ENCODE measurements at regions not wholly inside any gene's neighbourhood (a gene's known extent, or its start where the extent isn't known, plus 50 kb on each side); places are given as distances from the start of the nearest gene placed in this dataset.
"Not testable (repeated sequence)": the region's sequence is repeated elsewhere in the genome, so short reads cannot be mapped to it uniquely, and the experiment has no call there.

DNA sequence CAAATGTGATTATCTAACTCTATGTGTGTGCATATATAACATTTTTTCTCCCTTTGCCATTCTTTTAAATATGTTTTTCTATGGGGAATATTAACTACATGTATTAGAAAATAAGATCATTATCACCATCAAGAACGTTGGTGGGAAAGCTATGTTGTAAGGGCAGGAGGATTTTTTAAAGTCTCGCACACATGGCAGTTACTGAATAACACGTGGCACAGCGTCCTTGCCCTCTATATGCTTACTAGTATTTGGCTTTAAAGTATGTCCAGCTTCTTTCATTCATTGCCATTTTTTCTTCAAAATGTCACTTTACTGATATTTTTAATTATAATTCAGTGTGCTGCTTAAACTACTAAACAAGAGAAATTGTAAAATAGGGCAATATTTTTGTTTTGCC is 944.3 kb downstream of the SOCS6 start:
- TF ChIP-seq CTCF (IDR thresholded peaks at IDR 0.05; ENCODE audit: extremely low read depth, missing control alignments) = no peak

DNA sequence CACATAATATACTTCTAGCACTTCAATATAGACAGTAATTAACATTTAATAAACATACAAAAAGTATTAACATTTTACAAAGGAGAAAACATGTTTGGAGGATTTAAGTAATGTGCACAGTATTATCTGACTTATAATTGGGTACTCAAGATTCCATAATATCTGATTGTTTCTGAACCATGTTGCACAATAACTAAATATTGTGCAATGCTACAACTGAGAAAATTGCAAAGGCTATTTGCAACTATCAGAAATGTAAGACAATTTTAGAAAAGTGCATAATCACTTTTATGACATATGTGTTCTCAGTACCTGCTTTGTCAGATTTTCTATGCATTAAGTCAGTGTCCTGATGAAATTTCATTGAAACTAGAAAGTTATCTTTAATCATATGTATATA is 934.6 kb downstream of the SOCS6 start:
- no peak for TF ChIP-seq CTCF (IDR thresholded peaks at IDR 0.05; ENCODE audit: extremely low read depth, missing control alignments)
- DNase-seq (ENCODE audit: low spot score) = no peak

More for the DNA sequence above, 944.3 kb downstream of the SOCS6 start:
- DNase-seq (ENCODE audit: low spot score) = no peak

DNA sequence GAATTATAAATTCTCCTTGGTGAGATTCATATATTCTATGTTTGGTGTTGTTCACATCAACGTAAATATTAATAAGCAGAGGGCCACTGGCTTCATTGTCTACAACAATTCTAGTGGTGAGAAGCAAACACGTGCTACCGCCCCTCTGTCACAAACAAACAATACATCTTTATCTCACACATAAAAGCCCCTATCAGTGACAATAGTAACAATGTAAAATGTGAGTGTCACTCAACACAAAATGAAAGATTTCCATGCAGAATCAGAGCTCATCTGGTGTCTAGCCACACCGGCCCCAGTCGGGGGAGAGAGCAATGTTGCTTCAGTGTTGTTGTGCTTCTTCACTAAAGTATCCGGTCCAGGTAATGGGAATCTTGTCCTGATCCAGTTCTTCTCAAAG is 932.6 kb downstream of the SOCS6 start:
- no peak for DNase-seq (ENCODE audit: low spot score)
- TF ChIP-seq CTCF (IDR thresholded peaks at IDR 0.05; ENCODE audit: extremely low read depth, missing control alignments) = no peak

DNA sequence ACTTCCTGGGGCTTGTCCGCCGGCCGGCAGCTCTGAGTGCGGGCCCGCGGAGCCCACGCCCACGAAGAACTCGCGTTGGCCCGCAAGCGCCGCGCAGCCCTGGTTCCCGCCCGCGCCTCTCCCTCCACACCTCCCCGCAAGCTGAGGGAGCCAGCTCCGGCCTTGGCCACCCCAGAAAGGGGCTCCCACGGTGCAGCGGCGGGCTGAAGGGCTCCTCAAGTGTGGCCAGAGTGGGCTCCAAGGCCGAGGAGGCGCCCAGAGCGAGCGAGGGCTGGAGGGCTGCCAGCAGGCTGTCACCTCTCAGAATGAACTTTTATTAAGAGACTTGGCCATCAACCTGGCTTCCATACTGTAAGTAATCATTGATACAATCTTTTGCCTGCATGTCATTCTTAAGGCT is 923.9 kb downstream of the SOCS6 start:
- DNase-seq (ENCODE audit: low spot score) = not testable (repeated sequence)

- no peak for DNase-seq (ENCODE audit: low spot score)
- no peak for TF ChIP-seq CTCF (IDR thresholded peaks at IDR 0.05; ENCODE audit: extremely low read depth, missing control alignments)
Measured at GRCh38 chr18:71212222-71212621, 923.4 kb downstream of the SOCS6 start.

GRCh38 chr18:71209944-71210343 is 921.1 kb downstream of the SOCS6 start:
- DNase-seq (ENCODE audit: low spot score) = no peak
- TF ChIP-seq CTCF (IDR thresholded peaks at IDR 0.05; ENCODE audit: extremely low read depth, missing control alignments) = no peak

GRCh38 chr18:71194438-71194837 is 905.6 kb downstream of the SOCS6 start:
- no peak for DNase-seq (ENCODE audit: low spot score)
- no peak for TF ChIP-seq CTCF (IDR thresholded peaks at IDR 0.05; ENCODE audit: extremely low read depth, missing control alignments)

DNA sequence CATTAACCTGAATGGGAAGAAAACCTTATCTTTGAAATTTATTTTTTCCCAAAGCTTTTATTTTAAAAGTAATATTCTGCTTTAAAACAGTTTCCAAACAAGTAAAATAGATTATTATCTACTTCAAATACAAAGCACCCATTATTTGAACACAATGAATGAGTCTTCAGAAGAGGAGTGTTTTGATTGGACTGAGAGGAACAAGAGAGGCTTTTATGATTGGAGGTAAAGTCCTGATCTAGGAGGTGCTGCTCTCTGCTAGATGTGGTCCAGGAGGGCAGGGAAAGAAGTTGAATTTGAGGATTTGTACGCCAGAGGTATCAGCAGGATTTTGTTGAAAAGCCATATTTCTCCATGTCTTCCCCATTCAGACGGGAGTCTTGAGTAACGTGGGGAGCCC is 900.7 kb downstream of the SOCS6 start:
- no peak for TF ChIP-seq CTCF (IDR thresholded peaks at IDR 0.05; ENCODE audit: extremely low read depth, missing control alignments)
- DNase-seq (ENCODE audit: low spot score) = no peak
